Skeletal muscle satellite cell (primary cell): ENCODE measurements at regions not wholly inside any gene's neighbourhood (a gene's known extent, or its start where the extent isn't known, plus 50 kb on each side); places are given as distances from the start of the nearest gene placed in this dataset.

Experiments used
- H3K27me3 ChIP-seq: 2 replicates; pipeline ENCODE4 v1.7.0; 2013; ENCODE audit warnings: low read length; ENCODE audit not compliant: control insufficient read depth, insufficient read depth
- H3K36me3 ChIP-seq: 2 replicates; pipeline ENCODE4 v1.7.0; 2013; ENCODE audit warnings: mild to moderate bottlenecking, control low read depth, low read length; ENCODE audit not compliant: insufficient read depth
- H3K4me1 ChIP-seq: 2 replicates; pipeline ENCODE4 v1.7.0; 2013; ENCODE audit warnings: low read length; ENCODE audit not compliant: control insufficient read depth, insufficient read depth
- H3K4me2 ChIP-seq: 2 replicates; pipeline ENCODE4 v1.7.0; 2013; ENCODE audit warnings: mild to moderate bottlenecking, low read length
- H3K4me3 ChIP-seq: 2 replicates; pipeline ENCODE4 v1.7.0; 2013; ENCODE audit warnings: low read length
- H3K9ac ChIP-seq: 2 replicates; pipeline ENCODE4 v1.7.0; 2013; ENCODE audit warnings: mild to moderate bottlenecking, low read depth, low read length, moderate library complexity
- H3K9me3 ChIP-seq: replicated peaks from 2 replicates; pipeline ENCODE4 v1.7.0; 2013; ENCODE audit warnings: mild to moderate bottlenecking, control low read depth, low read length

DNA sequence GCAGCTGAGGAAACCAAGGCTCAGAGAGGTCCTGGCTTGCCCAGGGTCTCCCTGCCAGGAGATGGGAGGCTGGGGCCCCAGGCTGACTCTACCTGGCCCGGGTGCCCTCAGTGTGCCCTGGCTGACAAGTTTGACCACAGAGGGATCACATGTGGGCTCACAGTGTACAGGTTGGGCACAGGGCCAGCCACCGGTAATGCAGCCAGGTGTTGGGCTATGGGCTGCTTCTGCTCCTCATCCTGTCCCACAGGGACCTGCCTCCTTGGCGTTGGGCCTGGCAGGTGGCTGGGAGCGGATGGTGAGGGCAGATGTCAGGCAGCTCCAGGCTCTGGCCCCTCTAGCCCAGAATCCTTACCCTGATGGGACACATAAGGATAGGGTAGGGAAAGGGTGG, 250.5 kb downstream of the LOXHD1 start:
- H3K4me1 ChIP-seq, result no peaks in the 10 kb centered on the region
- peaks cover 39% of the 10 kb centered on the region for H3K27me3 ChIP-seq
- no peaks in the 10 kb centered on the region for H3K36me3 ChIP-seq
- no peak overlapping the region for H3K4me3 ChIP-seq
- H3K9ac ChIP-seq, result no peak overlapping the region
- no peaks in the 10 kb centered on the region for H3K9me3 ChIP-seq
- H3K4me2 ChIP-seq, result no peak overlapping the region

DNA sequence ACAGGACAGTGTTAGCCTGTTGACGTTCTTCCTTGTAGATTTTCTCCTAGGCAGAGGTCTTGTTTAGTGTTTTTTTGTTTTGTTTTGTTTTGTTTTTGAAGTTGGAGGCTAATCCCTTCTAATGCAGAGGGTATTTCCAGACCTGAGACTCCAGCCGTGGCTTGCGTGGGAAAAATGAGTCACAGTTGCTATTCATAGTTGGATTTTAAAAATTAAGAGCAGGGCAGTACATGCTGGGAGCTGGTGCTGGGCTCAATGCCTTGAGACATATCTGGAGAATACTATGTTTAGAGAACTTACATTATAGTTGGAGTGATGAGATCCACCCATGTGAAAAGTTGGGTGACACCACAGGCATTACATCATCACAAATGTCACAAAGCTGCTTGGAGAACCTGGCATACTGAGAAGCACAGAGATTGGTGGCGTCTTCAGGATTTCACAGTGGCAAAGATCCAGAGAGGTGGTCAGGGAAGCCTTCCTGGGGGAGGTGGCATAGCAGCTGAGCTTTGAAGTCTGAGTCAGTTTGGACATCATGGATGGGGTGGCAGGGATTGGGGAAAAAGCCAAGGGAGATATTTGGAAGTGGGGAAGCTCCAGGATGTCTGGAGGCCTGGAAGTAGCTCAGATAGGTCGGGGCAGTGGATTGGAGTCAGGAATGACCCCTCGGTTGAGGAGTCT, 249.4 kb downstream of the LOXHD1 start:
- Histone ChIP-seq H3K36me3 (no peaks in the 10 kb centered on the region), H3K4me3 (no peak overlapping the region), H3K4me2 (no peak overlapping the region), H3K4me1 (no peaks in the 10 kb centered on the region), H3K9ac (no peak overlapping the region), H3K9me3 (no peaks in the 10 kb centered on the region), H3K27me3 (peaks cover 50% of the 10 kb centered on the region)

DNA sequence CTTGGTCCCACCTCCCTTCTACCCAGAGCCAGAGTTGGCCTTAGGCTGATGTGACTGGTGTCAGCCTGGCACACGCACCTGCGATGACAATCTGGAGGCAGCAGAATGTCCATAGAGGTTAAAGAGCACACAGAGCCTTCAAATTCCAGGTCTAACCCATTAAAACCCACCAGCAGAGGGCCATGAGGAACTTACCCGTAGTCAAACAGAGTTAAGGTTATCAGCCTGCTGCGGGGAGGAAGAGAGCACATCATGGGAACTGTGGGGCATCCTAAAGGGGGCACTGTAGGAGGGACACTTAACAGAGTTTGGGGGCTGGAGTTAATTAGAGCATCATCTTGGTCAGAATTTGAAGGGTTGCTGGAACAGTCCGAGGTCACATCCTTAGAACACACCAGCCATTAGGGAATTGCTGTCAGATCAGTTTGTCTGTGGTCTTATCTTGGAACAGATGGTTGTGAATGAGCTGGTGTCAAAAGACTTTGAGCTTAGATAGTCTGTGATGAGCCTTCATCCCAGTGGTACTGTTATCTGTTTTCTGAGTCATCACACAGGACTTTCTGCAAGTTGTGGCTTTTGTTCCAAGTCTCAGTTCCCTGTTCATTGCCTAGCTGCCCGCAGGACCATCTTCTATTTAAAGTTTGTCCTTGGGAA, 248.6 kb downstream of the LOXHD1 start:
- no peak overlapping the region for H3K4me3 ChIP-seq
- H3K4me2 ChIP-seq, result no peak overlapping the region
- no peaks in the 10 kb centered on the region for H3K36me3 ChIP-seq
- H3K9me3 ChIP-seq, result no peaks in the 10 kb centered on the region
- H3K9ac ChIP-seq, result no peak overlapping the region
- peaks cover 53% of the 10 kb centered on the region for H3K27me3 ChIP-seq
- H3K4me1 ChIP-seq, result no peaks in the 10 kb centered on the region

DNA sequence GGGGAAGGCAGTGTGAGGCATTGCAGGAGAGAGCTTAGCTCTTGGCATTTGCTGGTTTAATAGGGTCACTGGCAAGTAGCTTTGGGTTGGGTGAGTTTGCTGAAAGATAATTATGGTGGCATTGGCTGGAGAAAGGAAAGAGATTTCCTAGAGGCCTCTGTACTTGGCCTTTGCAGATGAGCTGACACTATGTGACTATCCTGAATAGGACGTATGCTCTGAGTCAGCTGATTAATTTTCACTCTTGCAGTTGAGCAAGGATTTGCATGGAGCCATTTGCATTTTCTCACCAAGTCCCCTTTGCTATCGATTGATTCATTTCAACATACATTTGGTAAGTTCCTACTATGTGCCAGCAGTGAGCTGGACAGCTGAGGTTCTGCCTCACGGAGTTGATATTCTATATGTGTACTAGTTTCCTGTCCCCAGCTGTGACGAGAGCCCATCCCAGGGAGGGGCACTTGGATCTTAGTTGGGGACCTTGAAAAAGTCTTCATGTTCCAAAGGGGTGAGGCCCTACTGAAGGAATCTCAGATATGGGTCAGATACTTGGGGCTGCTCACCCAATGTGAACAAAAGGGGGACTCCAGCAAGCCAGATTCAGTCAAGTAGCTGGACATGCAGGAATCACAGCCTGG, 245.7 kb downstream of the LOXHD1 start:
- H3K36me3 ChIP-seq, result no peaks in the 10 kb centered on the region
- no peaks in the 10 kb centered on the region for H3K4me1 ChIP-seq
- H3K4me3 ChIP-seq, result no peak overlapping the region
- H3K9ac ChIP-seq, result no peak overlapping the region
- H3K4me2 ChIP-seq, result no peak overlapping the region
- peaks cover 53% of the 10 kb centered on the region for H3K27me3 ChIP-seq
- no peaks in the 10 kb centered on the region for H3K9me3 ChIP-seq

DNA sequence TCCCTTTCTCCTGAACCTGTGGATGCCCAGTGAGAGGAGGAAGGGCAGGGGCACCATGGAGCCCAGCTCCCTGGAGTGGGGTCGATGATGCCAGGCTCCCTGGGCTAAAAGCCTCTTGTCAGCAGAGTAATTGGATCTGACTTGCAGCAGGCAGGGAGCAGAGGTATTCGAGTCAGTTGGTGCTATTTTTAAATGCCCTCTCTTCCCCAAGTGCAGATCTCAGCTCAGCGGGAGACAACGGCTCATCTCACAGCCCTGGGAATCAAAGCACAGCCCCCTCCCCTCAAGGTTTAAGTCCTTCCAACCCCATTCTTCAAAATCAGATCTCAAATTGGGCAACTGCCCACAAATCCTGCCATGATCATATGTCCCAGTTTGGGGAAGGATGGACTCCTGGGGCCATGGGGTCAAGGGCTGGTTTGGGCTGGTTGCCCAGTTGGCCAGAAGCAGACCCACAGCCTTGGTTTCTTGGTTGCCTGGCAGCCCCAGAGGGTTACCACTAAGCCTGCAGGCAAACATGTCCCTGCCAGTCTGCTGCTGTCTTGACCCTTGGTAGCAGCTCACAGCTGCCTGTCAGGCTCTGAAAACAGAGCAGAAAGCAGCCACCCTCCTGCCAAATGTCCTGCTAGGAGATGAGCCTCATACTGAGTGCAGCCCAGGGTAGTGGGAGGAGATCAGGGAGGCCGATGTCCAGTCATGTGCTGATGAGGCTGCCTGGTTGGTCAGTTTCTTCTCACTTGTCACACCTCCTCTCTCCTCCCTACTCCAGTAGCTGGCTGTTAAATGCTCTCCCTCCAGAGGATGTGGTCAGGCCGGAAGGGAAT, 244.9 kb downstream of the LOXHD1 start:
- Histone ChIP-seq H3K4me2 (no peak overlapping the region), H3K36me3 (no peaks in the 10 kb centered on the region), H3K9me3 (no peaks in the 10 kb centered on the region), H3K4me1 (no peaks in the 10 kb centered on the region), H3K9ac (no peak overlapping the region), H3K4me3 (no peak overlapping the region), H3K27me3 (peaks cover 48% of the 10 kb centered on the region)

DNA sequence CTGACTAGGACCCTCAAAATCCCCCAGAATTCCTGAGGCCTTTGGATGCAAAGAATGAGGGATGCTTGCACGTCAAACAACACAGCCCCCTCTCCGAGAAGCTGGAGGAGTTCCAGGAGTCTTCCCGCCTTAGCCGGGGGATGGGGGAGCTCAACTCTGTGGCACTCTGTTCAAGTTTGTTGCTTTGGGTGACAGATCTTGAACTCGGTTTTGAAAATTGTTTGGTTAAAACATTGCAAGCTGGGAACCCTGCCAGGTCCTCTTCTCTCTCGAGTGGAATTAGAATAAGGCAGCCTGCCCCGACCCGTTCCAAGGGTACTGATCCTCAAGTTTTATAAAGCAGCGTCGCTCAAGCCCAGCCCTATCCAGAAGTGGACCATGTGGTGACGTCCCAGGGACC, 244.1 kb downstream of the LOXHD1 start:
- Histone ChIP-seq H3K36me3 (no peaks in the 10 kb centered on the region), H3K4me2 (no peak overlapping the region), H3K4me1 (no peaks in the 10 kb centered on the region), H3K4me3 (no peak overlapping the region), H3K9me3 (no peaks in the 10 kb centered on the region), H3K27me3 (peaks cover 45% of the 10 kb centered on the region), H3K9ac (no peak overlapping the region)

DNA sequence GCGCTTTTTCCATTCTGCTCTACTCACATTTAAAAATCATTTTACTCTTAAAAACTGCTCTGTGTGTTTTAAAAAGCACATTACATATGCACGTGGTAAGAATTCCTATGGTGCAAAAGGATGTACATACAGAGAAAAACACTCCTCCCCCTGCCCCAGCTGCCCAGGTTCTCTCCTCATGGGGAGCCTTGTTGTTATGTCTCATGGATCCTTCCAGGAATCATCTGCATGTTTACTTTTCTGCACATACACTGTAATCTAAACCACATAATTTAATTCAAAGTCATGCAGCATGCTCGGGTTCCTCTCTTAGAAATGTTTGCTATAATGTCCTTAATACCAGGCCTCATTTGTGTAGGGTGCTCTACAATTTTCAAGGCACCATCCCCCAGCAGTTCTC, 243.3 kb downstream of the LOXHD1 start:
- H3K4me3 ChIP-seq, result no peak overlapping the region
- H3K4me2 ChIP-seq, result no peak overlapping the region
- H3K36me3 ChIP-seq, result no peaks in the 10 kb centered on the region
- H3K4me1 ChIP-seq, result no peaks in the 10 kb centered on the region
- H3K9ac ChIP-seq, result no peak overlapping the region
- H3K9me3 ChIP-seq, result no peaks in the 10 kb centered on the region
- peaks cover 40% of the 10 kb centered on the region for H3K27me3 ChIP-seq

DNA sequence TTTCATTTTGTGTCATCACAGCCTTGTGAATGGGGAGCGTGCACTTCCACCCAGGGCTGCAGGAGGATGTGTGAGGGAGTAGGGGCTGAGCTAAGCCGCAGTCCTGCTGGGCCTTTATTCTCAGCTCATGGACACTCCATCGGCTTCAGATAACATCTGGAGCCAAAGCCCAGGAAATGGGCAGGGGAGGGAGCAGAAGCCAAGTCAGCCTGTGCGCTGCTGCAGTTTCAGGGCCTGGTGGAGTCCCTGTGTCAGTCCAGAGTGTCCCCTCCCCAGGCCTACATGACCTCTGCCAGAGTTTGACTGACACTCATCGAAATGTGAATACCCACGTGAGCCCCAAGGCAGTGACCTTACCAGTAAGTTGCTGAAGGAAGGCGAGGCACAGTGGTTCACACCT, 242.2 kb downstream of the LOXHD1 start:
- Histone ChIP-seq H3K9me3 (no peaks in the 10 kb centered on the region), H3K9ac (no peak overlapping the region)

DNA sequence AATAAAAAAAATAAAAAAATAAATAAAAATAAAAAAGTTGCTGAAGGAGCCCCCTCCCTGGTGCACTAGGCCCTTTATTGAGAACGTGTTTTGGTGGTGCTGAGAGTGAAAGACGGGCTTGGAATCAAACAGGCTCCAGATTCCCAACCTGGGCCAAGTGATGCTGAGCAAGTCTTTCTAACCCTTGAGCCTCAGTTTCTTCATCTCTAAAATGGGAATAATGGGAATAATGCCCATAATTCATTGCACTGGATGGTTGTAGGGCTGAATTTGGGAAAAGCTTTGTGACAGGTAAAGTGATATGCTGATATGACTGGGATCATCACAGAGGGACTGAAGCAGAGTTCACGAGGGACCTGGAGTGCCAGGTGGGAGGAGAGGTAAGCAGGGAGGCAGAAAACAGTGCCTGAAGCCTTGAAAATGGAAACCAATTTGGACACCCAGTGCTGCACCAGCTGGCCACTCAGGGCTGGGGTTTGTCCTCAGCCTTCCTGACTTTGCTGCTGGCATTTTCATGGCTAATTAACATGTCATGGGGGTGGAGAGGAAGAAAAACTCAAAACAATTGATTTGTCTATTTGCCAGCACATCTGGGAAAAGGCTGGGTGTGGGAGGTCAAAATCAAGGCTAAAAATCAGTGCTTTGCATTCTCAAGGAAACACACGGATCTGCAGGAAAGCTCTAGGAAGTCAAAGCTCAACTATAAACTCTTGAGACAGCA, 241.3 kb downstream of the LOXHD1 start:
- H3K4me2 ChIP-seq, result no peak overlapping the region
- H3K9me3 ChIP-seq, result no peaks in the 10 kb centered on the region
- H3K36me3 ChIP-seq, result no peaks in the 10 kb centered on the region
- H3K4me3 ChIP-seq, result no peak overlapping the region
- H3K27me3 ChIP-seq, result peaks cover 33% of the 10 kb centered on the region
- no peak overlapping the region for H3K9ac ChIP-seq
- no peaks in the 10 kb centered on the region for H3K4me1 ChIP-seq

More for the DNA sequence above, 242.2 kb downstream of the LOXHD1 start:
- H3K4me1 ChIP-seq, result no peaks in the 10 kb centered on the region
- no peaks in the 10 kb centered on the region for H3K36me3 ChIP-seq
- peaks cover 41% of the 10 kb centered on the region for H3K27me3 ChIP-seq
- no peak overlapping the region for H3K4me2 ChIP-seq
- H3K4me3 ChIP-seq, result no peak overlapping the region

DNA sequence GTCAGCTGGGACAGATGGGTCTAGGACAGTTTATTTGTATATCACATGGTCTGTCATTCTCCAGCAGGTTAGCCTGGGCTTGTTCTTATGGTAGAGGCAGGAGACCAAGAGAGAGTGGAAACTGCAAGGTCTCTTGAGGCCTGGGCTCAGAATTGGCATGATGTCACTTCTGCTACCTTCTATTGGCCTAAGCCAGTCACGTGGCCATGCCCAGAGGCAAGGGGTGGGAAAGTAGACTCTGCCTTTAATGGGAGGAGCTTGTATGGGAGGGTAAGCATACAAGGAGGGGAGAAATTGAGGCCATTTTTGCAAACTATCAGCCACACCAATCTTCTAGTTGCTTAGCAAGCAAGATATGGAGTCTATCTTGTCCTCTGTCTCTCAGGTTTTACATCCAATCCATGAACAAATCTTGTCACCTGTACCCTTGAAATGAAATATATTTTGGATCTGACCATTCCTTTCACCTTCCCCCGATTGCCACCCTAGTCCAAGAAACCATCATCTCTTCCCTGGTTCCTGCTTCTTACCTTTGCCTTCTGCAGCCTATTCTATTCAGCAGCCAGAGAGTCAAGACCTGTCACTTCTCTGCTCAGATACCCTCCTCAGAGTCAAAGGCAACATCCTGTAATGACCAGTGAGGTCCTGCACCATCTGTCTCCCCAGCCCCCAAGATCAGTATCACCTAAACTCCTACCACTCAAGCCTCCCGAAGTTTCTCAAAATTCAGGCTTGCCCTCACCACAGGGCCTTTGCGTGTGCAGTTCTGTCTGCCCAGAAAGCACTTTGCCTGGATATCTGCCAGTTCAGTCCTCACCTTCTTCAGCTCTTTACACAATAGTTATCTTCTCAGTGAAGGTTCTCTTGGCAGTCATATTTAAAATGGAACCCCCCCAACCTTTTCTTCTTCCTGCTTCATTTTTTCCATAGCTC, 240.0 kb downstream of the LOXHD1 start:
- Histone ChIP-seq H3K9me3 (no peaks in the 10 kb centered on the region), H3K27me3 (peaks cover 23% of the 10 kb centered on the region), H3K36me3 (no peaks in the 10 kb centered on the region), H3K4me2 (no peak overlapping the region), H3K9ac (no peak overlapping the region), H3K4me3 (no peak overlapping the region), H3K4me1 (no peaks in the 10 kb centered on the region)
